ENCODE measurements at regions not wholly inside any gene's neighbourhood (a gene's known extent, or its start where the extent isn't known, plus 50 kb on each side); places are given as distances from the start of the nearest gene placed in this dataset.

DNA sequence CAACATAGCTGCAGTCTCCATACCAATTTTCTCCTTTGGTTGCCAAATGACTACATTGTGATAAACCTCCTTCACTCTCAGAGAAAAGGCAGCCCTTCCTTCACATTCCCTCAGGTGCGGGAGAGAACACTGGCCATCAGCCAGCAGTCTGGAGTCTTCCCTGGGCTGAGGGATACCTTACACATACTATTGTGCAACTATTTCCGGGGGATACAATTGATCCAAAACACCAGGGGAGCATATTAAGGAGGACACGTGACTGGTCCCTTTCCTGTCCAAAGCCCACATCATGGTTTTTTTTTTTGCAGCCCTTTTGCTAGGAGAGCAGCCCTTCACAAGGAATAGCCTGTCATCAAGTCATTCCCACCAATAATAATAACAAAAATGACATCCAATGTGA is 172.1 kb upstream of the ZRANB2 start:
- Mint-ChIP-seq H3K9me3 (no peaks in the 10 kb centered on the region), H3K4me3 (no peak overlapping the region), H3K27ac (no peak overlapping the region), H3K4me1 (peaks cover 4% of the 10 kb centered on the region), H3K36me3 (ENCODE audit: low read depth) (no peaks in the 10 kb centered on the region), H3K27me3 (ENCODE audit: insufficient read depth) (no peaks in the 10 kb centered on the region)
- Histone ChIP-seq H3K4me3 (ENCODE audit: low read length) (no peak overlapping the region), H3K4me1 (ENCODE audit: control insufficient read depth, insufficient read depth, low read length) (no peaks in the 10 kb centered on the region), H3K9ac (ENCODE audit: extremely low read depth, low read length, poor library complexity, severe bottlenecking) (no peak overlapping the region), H3K27ac (ENCODE audit: low read depth, low read length) (no peak overlapping the region), H3K36me3 (ENCODE audit: control insufficient read depth, insufficient read depth, low read length) (no peaks in the 10 kb centered on the region), H3K27me3 (ENCODE audit: control insufficient read depth, insufficient read depth, low read length, poor library complexity, severe bottlenecking) (no peaks in the 10 kb centered on the region), H3K9me3 (ENCODE audit: control insufficient read depth, low read length) (no peaks in the 10 kb centered on the region)
- 77 to 100% methylated on average over 1 to 3 of the region's 3 CpGs for WGBS, 2 experiments (ENCODE audit: insufficient coverage in 1 of 2, insufficient read length in 1 of 2)
- DNase-seq = no peak
- TF ChIP-seq, protein P1, sequence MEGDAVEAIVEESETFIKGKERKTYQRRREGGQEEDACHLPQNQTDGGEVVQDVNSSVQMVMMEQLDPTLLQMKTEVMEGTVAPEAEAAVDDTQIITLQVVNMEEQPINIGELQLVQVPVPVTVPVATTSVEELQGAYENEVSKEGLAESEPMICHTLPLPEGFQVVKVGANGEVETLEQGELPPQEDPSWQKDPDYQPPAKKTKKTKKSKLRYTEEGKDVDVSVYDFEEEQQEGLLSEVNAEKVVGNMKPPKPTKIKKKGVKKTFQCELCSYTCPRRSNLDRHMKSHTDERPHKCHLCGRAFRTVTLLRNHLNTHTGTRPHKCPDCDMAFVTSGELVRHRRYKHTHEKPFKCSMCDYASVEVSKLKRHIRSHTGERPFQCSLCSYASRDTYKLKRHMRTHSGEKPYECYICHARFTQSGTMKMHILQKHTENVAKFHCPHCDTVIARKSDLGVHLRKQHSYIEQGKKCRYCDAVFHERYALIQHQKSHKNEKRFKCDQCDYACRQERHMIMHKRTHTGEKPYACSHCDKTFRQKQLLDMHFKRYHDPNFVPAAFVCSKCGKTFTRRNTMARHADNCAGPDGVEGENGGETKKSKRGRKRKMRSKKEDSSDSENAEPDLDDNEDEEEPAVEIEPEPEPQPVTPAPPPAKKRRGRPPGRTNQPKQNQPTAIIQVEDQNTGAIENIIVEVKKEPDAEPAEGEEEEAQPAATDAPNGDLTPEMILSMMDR (conservative IDR thresholded peaks at IDR 0.05) = no peak

- 96% methylated on average over 4 of the region's 4 CpGs; no CpG with 5 or more reads in 1 of the 2 experiments for WGBS, 2 experiments (ENCODE audit: insufficient coverage in 1 of 2, insufficient read length in 1 of 2)
- H3K36me3 ChIP-seq (ENCODE audit: control insufficient read depth, insufficient read depth, low read length) = no peaks in the 10 kb centered on the region
- no peaks in the 10 kb centered on the region for H3K27me3 Mint-ChIP-seq (ENCODE audit: insufficient read depth)
- peaks cover 6% of the 10 kb centered on the region for H3K4me1 Mint-ChIP-seq
- no peaks in the 10 kb centered on the region for H3K9me3 ChIP-seq (ENCODE audit: control insufficient read depth, low read length)
- H3K9me3 Mint-ChIP-seq = no peaks in the 10 kb centered on the region
- no peaks in the 10 kb centered on the region for H3K4me1 ChIP-seq (ENCODE audit: control insufficient read depth, insufficient read depth, low read length)
- no peaks in the 10 kb centered on the region for H3K36me3 Mint-ChIP-seq (ENCODE audit: low read depth)
- no peak for DNase-seq
- no peak overlapping the region for H3K27ac ChIP-seq (ENCODE audit: low read depth, low read length)
- H3K27ac Mint-ChIP-seq = no peak overlapping the region
- H3K4me3 ChIP-seq (ENCODE audit: low read length) = no peak overlapping the region
- H3K27me3 ChIP-seq (ENCODE audit: control insufficient read depth, insufficient read depth, low read length, poor library complexity, severe bottlenecking) = no peaks in the 10 kb centered on the region
- H3K4me3 Mint-ChIP-seq = no peak overlapping the region
- TF ChIP-seq, protein P1 (conservative IDR thresholded peaks at IDR 0.05) = no peak
- no peak overlapping the region for H3K9ac ChIP-seq (ENCODE audit: extremely low read depth, low read length, poor library complexity, severe bottlenecking)
These were observed 164.4 kb upstream of the ZRANB2 start for GRCh38 chr1:71245246-71245645.

GRCh38 chr1:71242239-71242638 is 161.4 kb upstream of the ZRANB2 start:
- DNase-seq = no peak
- no CpG with 5 or more reads among the region's 1 CpG for WGBS, 2 experiments (ENCODE audit: insufficient coverage in 1 of 2, insufficient read length in 1 of 2)
- TF ChIP-seq, protein P1 (conservative IDR thresholded peaks at IDR 0.05) = no peak
- no peaks in the 10 kb centered on the region for H3K9me3 ChIP-seq (ENCODE audit: control insufficient read depth, low read length)
- no peak overlapping the region for H3K9ac ChIP-seq (ENCODE audit: extremely low read depth, low read length, poor library complexity, severe bottlenecking)
- no peak overlapping the region for H3K27ac Mint-ChIP-seq
- H3K27me3 Mint-ChIP-seq (ENCODE audit: insufficient read depth) = no peaks in the 10 kb centered on the region
- H3K36me3 Mint-ChIP-seq (ENCODE audit: low read depth) = no peaks in the 10 kb centered on the region
- peaks cover 3% of the 10 kb centered on the region for H3K4me1 Mint-ChIP-seq
- no peak overlapping the region for H3K27ac ChIP-seq (ENCODE audit: low read depth, low read length)
- H3K4me1 ChIP-seq (ENCODE audit: control insufficient read depth, insufficient read depth, low read length) = no peaks in the 10 kb centered on the region
- H3K4me3 Mint-ChIP-seq = no peak overlapping the region
- H3K9me3 Mint-ChIP-seq = no peaks in the 10 kb centered on the region
- no peaks in the 10 kb centered on the region for H3K27me3 ChIP-seq (ENCODE audit: control insufficient read depth, insufficient read depth, low read length, poor library complexity, severe bottlenecking)
- no peaks in the 10 kb centered on the region for H3K36me3 ChIP-seq (ENCODE audit: control insufficient read depth, insufficient read depth, low read length)
- no peak overlapping the region for H3K4me3 ChIP-seq (ENCODE audit: low read length)

All from endodermal cell (in vitro differentiated cells).